NT2/D1 (cell line): ENCODE measurements at regions not wholly inside any gene's neighbourhood (a gene's known extent, or its start where the extent isn't known, plus 50 kb on each side); places are given as distances from the start of the nearest gene placed in this dataset.

Experiments
- SUZ12 ChIP-seq: IDR thresholded peaks from 2 replicates; pipeline ENCODE4 v1.6.1; 2011; ENCODE audit not compliant: insufficient read length, insufficient read depth; ENCODE audit errors: extremely low read depth
- YY1 ChIP-seq: IDR thresholded peaks from 2 replicates; pipeline ENCODE4 v1.6.1; 2011; ENCODE audit not compliant: insufficient read length, insufficient read depth

- no peak for TF ChIP-seq YY1
- TF ChIP-seq SUZ12, result no peak
These were observed 325.4 kb upstream of the AGTR1 start for GRCh38 chr3:148372206-148372875.
